Activated naive CD8-positive, alpha-beta T cell treated with anti-CD3 and anti-CD28 coated beads, Interleukin-2, amount 50 U/mL, for 24 hours (primary cell): ENCODE measurements at regions not wholly inside any gene's neighbourhood (a gene's known extent, or its start where the extent isn't known, plus 50 kb on each side); places are given as distances from the start of the nearest gene placed in this dataset.

Source experiments
- ATAC-seq: fragments of 150-1000 bp; cut with Tn5 transposase; one replicate; pipeline ENCODE4 v1.10.0; 2021
- DNase-seq: peaks from one replicate; pipeline ENCODE4 v3.0.0; 2021
- H3K27ac Mint-ChIP-seq: one replicate; pipeline ENCODE4 v1.8.0; 2021; ENCODE audit warnings: mild to moderate bottlenecking, mixed read lengths
- H3K27me3 Mint-ChIP-seq: one replicate; pipeline ENCODE4 v1.8.0; 2021; ENCODE audit warnings: mixed read lengths
- H3K36me3 Mint-ChIP-seq: one replicate; pipeline ENCODE4 v1.8.0; 2021; ENCODE audit warnings: low read depth, mixed read lengths
- H3K4me1 Mint-ChIP-seq: one replicate; pipeline ENCODE4 v1.8.0; 2021; ENCODE audit warnings: mixed read lengths
- H3K4me3 Mint-ChIP-seq: one replicate; pipeline ENCODE4 v1.8.0; 2021; ENCODE audit warnings: mild to moderate bottlenecking, moderate library complexity, mixed read lengths
- H3K9me3 Mint-ChIP-seq: one replicate; pipeline ENCODE4 v1.8.0; 2021; ENCODE audit warnings: mixed read lengths

DNA sequence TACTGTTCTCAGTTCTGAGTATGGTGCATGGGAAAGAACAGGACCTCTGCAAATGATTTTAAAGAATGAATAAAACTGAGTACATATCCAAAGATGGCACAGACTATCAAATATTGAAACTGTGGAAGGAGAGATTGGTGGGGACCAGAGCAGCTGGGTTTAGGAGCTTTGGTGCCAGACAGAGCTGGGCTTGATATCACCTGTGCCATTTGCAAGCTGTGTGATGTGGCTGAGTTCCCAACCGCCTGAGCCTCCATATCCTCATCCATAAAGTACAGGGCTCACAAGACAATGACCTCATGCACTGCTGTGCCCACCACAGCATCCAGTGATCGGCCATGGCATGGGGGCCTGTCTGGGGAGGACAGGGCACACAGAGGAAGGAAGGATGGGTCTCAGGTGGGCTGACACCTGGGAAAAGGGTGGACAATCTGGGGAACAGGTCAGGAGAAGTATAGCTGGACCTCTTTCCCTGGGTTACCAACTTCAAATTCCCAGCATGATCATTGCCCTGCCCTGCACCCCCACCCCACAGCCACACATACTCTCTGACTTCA is 83.9 kb upstream of the RAB6C start:
- Mint-ChIP-seq H3K27me3 (peaks cover 10% of the 10 kb centered on the region), H3K4me1 (no peaks in the 10 kb centered on the region), H3K27ac (no peak overlapping the region), H3K36me3 (no peaks in the 10 kb centered on the region), H3K9me3 (no peaks in the 10 kb centered on the region), H3K4me3 (no peak overlapping the region)
- ATAC-seq: no peak
- no peak for DNase-seq

- no peak overlapping the region for H3K27ac Mint-ChIP-seq
- DNase-seq (no peak), ATAC-seq (no peak)
- H3K4me1 Mint-ChIP-seq: no peaks in the 10 kb centered on the region
- H3K4me3 Mint-ChIP-seq: no peak overlapping the region
- no peaks in the 10 kb centered on the region for H3K36me3 Mint-ChIP-seq
- H3K9me3 Mint-ChIP-seq: no peaks in the 10 kb centered on the region
- peaks cover 10% of the 10 kb centered on the region for H3K27me3 Mint-ChIP-seq
Observed at GRCh38 chr2:129896226-129897100, 83.0 kb upstream of the RAB6C start.

DNA sequence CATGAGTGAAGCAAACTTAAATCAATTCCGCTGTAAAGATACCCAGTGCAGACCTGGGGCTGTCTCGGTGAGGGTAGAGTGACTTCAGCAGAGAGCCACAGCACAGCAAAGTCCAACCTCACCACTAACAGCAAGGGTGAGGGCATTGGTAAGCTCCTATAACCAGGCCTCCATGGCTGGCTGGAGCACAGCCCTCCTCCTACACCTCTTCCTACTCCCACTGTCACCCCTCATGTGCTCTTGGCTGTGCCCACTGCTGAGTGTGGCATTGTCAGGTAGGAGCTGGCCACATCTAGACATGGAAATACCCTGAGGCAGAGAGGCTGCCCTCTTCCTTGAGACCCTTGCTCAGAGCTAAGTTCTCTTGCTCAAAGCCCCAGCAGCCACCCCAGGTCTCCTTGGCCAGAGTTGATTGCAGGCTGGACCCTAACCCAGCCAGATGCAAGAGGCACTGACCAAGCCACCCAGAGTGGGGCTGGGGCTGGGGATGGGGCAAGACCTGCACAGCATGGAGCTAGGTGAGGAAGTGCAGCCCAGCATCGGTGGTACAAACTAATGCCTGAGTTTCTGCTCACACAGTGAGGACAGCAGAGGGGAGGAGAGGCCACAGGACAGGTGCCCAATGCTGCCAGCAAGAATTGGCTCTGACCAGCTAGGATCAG is 77.6 kb upstream of the RAB6C start:
- Mint-ChIP-seq H3K27ac (no peak overlapping the region), H3K9me3 (no peaks in the 10 kb centered on the region), H3K36me3 (no peaks in the 10 kb centered on the region), H3K27me3 (peaks cover 10% of the 10 kb centered on the region), H3K4me3 (no peak overlapping the region), H3K4me1 (no peaks in the 10 kb centered on the region)
- no peak for ATAC-seq
- DNase-seq: no peak

DNA sequence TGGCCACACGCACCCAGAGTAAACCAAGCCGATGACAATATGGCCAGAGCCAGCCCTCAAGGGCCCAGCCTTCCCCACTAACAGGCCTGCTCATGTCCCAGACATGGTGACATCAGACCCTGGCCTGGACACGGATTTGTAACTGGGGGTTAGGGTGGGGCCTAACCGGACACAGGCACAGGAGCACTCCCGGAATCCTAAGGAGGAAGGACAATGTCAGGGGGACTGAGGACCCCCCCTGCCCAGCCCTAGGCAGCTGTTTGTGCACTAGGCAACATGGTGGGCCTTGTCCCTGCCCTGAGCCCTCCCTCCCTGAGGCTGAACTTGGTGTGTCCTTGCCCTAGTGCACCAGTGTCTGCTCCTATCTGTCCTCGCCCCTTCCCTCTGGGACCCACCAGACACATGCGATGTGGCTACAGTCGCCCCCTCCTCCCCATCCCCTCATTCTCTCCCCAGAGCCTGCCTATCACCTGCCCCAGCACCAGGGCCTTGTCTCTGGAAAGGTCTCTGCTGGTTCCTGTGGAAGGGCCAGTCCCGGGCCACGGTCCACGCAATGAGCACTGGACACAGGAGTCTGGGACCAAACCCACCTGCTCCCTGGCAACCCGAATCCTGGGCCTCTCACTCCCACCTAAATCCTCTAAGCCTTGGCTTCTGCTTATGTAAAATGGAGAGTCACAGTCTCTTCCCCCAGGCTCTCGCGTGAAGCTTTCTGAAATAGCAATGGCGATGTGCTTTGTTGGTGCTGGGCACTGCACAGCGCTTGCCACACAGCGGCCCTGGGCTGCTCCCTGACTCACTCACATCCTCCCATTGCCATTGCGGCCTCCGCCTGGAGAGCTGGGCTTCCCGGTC is 76.5 kb upstream of the RAB6C start:
- ATAC-seq (no peak), DNase-seq (no peak)
- no peak overlapping the region for H3K4me3 Mint-ChIP-seq
- no peaks in the 10 kb centered on the region for H3K4me1 Mint-ChIP-seq
- H3K27me3 Mint-ChIP-seq: peaks cover 5% of the 10 kb centered on the region
- no peak overlapping the region for H3K27ac Mint-ChIP-seq
- no peaks in the 10 kb centered on the region for H3K9me3 Mint-ChIP-seq
- no peaks in the 10 kb centered on the region for H3K36me3 Mint-ChIP-seq

DNA sequence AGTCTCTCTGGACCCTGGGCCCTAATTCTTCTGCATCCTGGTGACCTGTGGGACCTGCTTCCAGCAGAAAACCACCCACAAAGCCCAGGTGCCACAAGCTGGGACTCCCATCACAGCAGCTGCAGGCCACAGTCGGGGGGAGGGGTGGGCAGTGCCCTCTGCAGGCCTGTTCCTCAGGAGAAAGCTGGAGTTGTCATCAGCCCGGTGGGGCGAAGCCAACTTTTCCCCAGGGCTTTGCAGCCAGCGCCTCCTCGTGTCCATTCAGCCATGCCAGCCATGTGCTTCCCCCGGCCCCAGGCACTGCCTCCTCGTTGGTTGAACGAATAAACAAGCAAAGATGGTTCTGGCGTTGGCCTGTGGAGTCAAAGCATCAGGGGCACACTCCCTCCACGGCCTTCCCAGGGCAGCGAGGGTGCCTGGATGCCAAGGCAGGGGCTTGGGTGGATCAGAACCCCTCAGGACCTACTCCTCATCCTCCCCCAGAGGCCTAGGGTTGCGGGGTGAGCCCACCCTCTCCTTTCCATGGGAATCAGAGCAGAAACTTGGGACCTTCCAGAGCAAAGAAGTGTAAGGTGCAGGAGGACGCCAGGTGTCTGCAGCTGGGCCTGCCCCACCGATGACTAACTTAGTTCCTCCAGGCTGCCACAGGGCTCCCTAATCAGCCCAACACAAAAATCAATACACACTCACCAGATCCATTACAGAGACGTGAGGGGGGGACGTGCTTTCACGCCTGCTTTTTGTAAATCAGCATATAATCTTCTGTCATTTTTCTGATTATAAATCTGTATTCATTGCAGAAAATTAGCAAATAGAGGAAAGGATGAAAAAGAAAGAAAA is 75.7 kb upstream of the RAB6C start:
- no peak overlapping the region for H3K4me3 Mint-ChIP-seq
- H3K27me3 Mint-ChIP-seq: peaks cover 5% of the 10 kb centered on the region
- H3K9me3 Mint-ChIP-seq: no peaks in the 10 kb centered on the region
- ATAC-seq (no peak), DNase-seq (no peak)
- no peak overlapping the region for H3K27ac Mint-ChIP-seq
- no peaks in the 10 kb centered on the region for H3K36me3 Mint-ChIP-seq
- H3K4me1 Mint-ChIP-seq: no peaks in the 10 kb centered on the region

GRCh38 chr2:129904532-129905446 is 74.7 kb upstream of the RAB6C start:
- H3K27me3 Mint-ChIP-seq: peaks cover 3% of the 10 kb centered on the region
- H3K9me3 Mint-ChIP-seq: no peaks in the 10 kb centered on the region
- no peaks in the 10 kb centered on the region for H3K4me1 Mint-ChIP-seq

DNA sequence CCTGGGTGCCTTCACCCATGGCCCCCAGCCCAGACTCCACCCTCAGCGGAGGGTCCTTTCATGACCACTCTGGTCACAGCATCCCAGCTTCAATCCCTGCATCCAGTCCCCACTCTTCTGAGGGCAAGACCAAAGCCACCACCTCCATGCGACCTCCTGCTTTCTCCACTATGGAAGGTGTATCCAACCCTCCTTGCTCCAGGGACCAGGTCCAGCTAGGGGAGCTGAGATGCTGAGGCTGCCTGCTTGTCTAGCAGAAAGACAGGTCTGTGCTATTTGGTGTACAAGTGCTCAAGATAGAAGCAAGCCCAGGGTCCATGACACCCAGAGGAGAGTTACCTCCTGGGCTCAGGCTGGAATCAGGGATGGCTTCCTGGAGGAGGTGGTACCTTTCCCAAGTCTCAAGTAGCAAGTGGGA is 73.8 kb upstream of the RAB6C start:
- Mint-ChIP-seq H3K27ac (no peak overlapping the region), H3K36me3 (no peaks in the 10 kb centered on the region), H3K27me3 (peaks cover 3% of the 10 kb centered on the region), H3K9me3 (no peaks in the 10 kb centered on the region), H3K4me3 (no peak overlapping the region), H3K4me1 (no peaks in the 10 kb centered on the region)
- ATAC-seq: no peak
- DNase-seq: no peak

More at GRCh38 chr2:129904532-129905446, 74.7 kb upstream of the RAB6C start:
- DNase-seq: no peak
- ATAC-seq: no peak
- H3K36me3 Mint-ChIP-seq: no peaks in the 10 kb centered on the region
- H3K27ac Mint-ChIP-seq: no peak overlapping the region
- no peak overlapping the region for H3K4me3 Mint-ChIP-seq

DNA sequence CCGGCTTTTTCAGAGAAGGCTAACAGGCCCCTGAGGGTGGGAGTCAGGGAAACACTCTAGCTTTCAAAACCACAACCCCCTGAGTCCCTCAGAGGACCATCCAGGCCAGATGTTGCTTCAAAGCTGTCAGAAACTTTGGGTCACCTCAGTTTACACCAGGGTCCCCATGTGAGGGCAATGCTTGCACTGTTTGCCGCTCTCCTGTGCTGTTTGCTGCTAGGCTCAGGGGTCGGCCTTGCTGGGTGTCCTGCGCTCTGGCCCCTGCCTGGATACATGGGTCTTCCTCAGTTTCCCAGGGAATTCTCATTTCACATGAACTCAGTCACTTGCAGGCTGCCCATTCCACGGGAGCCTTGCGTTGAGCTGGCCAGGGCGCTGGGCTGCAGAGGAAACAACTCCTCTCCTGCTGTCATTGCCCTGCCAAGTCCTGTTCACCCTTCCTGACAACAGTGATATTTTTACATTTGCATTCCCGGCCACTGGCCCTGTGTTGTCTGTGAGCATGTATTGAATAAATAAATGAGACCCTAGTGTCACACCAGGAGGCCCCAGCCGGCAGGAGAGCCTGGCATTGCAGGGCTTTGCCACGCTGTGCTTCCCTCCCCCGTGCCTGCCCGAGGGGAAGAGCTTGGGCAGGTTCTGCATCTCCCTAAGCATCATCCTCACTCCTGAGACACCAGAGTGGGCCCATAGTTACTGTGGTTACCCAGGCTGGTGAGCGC is 73.2 kb upstream of the RAB6C start:
- Mint-ChIP-seq H3K4me3 (no peak overlapping the region), H3K9me3 (no peaks in the 10 kb centered on the region), H3K36me3 (no peaks in the 10 kb centered on the region), H3K27ac (no peak overlapping the region), H3K27me3 (peaks cover 3% of the 10 kb centered on the region), H3K4me1 (no peaks in the 10 kb centered on the region)
- DNase-seq: no peak
- ATAC-seq: no peak

GRCh38 chr2:129906861-129907235 is 72.6 kb upstream of the RAB6C start:
- H3K4me3 Mint-ChIP-seq: no peak overlapping the region
- peaks cover 3% of the 10 kb centered on the region for H3K27me3 Mint-ChIP-seq
- DNase-seq (no peak), ATAC-seq (no peak)
- H3K9me3 Mint-ChIP-seq: no peaks in the 10 kb centered on the region
- no peaks in the 10 kb centered on the region for H3K36me3 Mint-ChIP-seq
- H3K27ac Mint-ChIP-seq: no peak overlapping the region
- H3K4me1 Mint-ChIP-seq: no peaks in the 10 kb centered on the region

- no peaks in the 10 kb centered on the region for H3K36me3 Mint-ChIP-seq
- H3K4me1 Mint-ChIP-seq: no peaks in the 10 kb centered on the region
- ATAC-seq (no peak), DNase-seq (no peak)
- H3K4me3 Mint-ChIP-seq: no peak overlapping the region
- H3K9me3 Mint-ChIP-seq: no peaks in the 10 kb centered on the region
- no peak overlapping the region for H3K27ac Mint-ChIP-seq
- H3K27me3 Mint-ChIP-seq: peaks cover 3% of the 10 kb centered on the region
Observed at GRCh38 chr2:129907256-129907998, 72.0 kb upstream of the RAB6C start.

GRCh38 chr2:129908721-129909373 is 70.6 kb upstream of the RAB6C start:
- DNase-seq (no peak), ATAC-seq (no peak)
- H3K4me3 Mint-ChIP-seq: no peak overlapping the region
- H3K4me1 Mint-ChIP-seq: no peaks in the 10 kb centered on the region
- H3K27ac Mint-ChIP-seq: no peak overlapping the region
- H3K27me3 Mint-ChIP-seq: peaks cover 3% of the 10 kb centered on the region
- H3K9me3 Mint-ChIP-seq: no peaks in the 10 kb centered on the region
- H3K36me3 Mint-ChIP-seq: no peaks in the 10 kb centered on the region
